GM23338 (cell line): ENCODE measurements at regions not wholly inside any gene's neighbourhood (a gene's known extent, or its start where the extent isn't known, plus 50 kb on each side); places are given as distances from the start of the nearest gene placed in this dataset.

Experiments used
- ATAC-seq: fragments of 200-7000 bp; cut with Tn5 transposase; 3 replicates; pipeline ENCODE4 v1.9.1; 2020
- DNase-seq: peaks from one replicate; pipeline ENCODE4 v3.0.0-alpha.2; 2015; ENCODE audit warnings: low spot score
- H2AFZ ChIP-seq: fragments of 200-600 bp; sonication (generic); 2 replicates; pipeline ENCODE4 v1.8.0; 2016; ENCODE audit warnings: antibody characterized with exemption, mild to moderate bottlenecking, moderate library complexity
- H3F3A ChIP-seq: fragments of 200-600 bp; sonication (generic); replicated peaks from 2 replicates; pipeline ENCODE4 v1.8.0; 2017; ENCODE audit warnings: antibody characterized with exemption, mixed run types, low read depth
- H3K27ac ChIP-seq: fragments of 200-600 bp; sonication (generic); 2 replicates; pipeline ENCODE4 v1.6.1; 2016; ENCODE audit warnings: low read depth
- H3K27me3 ChIP-seq: fragments of 200-600 bp; sonication (generic); 2 replicates; pipeline ENCODE4 v1.8.0; 2016; ENCODE audit warnings: mild to moderate bottlenecking, mixed run types, moderate library complexity; ENCODE audit not compliant: insufficient read depth
- H3K36me3 ChIP-seq: fragments of 200-600 bp; sonication (generic); 2 replicates; pipeline ENCODE4 v1.8.0; 2016; ENCODE audit warnings: mild to moderate bottlenecking; ENCODE audit not compliant: insufficient read depth
- H3K4me1 ChIP-seq: fragments of 200-600 bp; sonication (generic); 2 replicates; pipeline ENCODE4 v1.8.0; 2016; ENCODE audit warnings: mild to moderate bottlenecking, moderate library complexity; ENCODE audit not compliant: insufficient read depth
- H3K4me2 ChIP-seq: fragments of 200-600 bp; sonication (generic); 2 replicates; pipeline ENCODE4 v1.7.1; 2017; ENCODE audit warnings: mixed run types
- H3K4me3 ChIP-seq: fragments of 200-600 bp; sonication (generic); 2 replicates; pipeline ENCODE4 v1.6.1; 2016; ENCODE audit warnings: mixed run types
- H3K79me2 ChIP-seq: fragments of 200-600 bp; sonication (generic); replicated peaks from 2 replicates; pipeline ENCODE4 v1.8.0; 2017; ENCODE audit warnings: mild to moderate bottlenecking; ENCODE audit not compliant: insufficient read depth
- H3K9me2 ChIP-seq: fragments of 200-600 bp; sonication (generic); 2 replicates; pipeline ENCODE4 v1.8.0; 2017; ENCODE audit not compliant: insufficient read depth
- H4K20me1 ChIP-seq: fragments of 200-600 bp; sonication (generic); replicated peaks from 2 replicates; pipeline ENCODE4 v1.8.0; 2017; ENCODE audit warnings: mild to moderate bottlenecking; ENCODE audit not compliant: insufficient read depth
- H3K27ac Mint-ChIP-seq: 2 replicates; pipeline ENCODE4 v1.8.0; 2020; ENCODE audit warnings: inconsistent platforms, mild to moderate bottlenecking, moderate library complexity, mixed read lengths
- H3K27me3 Mint-ChIP-seq: 3 replicates; pipeline ENCODE4 v1.8.0; 2022; ENCODE audit warnings: low read depth, mild to moderate bottlenecking, moderate library complexity, mixed read lengths, inconsistent platforms; ENCODE audit not compliant: insufficient read depth, poor library complexity
- H3K36me3 Mint-ChIP-seq: 3 replicates; pipeline ENCODE4 v1.8.0; 2021; ENCODE audit warnings: low read depth, mild to moderate bottlenecking, inconsistent platforms, moderate library complexity, mixed read lengths
- H3K4me1 Mint-ChIP-seq: 3 replicates; pipeline ENCODE4 v1.8.0; 2020; ENCODE audit warnings: mild to moderate bottlenecking, inconsistent platforms, mixed read lengths
- H3K4me3 Mint-ChIP-seq: 3 replicates; pipeline ENCODE4 v1.8.0; 2021; ENCODE audit warnings: moderate library complexity, mild to moderate bottlenecking, inconsistent platforms, mixed read lengths
- H3K9me3 Mint-ChIP-seq: 3 replicates; pipeline ENCODE4 v1.8.0; 2020; ENCODE audit warnings: moderate library complexity, mild to moderate bottlenecking, inconsistent platforms, mixed read lengths
- CREB1 ChIP-seq: fragments of 250-450 bp; sonication (Bioruptor Pico); IDR thresholded peaks from 2 replicates; pipeline ENCODE4 v1.5.0; 2020; ENCODE audit warnings: low read depth, mild to moderate bottlenecking, moderate library complexity
- CTCF ChIP-seq, 2 experiments: fragments of 200-600 bp in 1 of 2; sonication (generic) in 1 of 2; conservative IDR thresholded peaks; 2 replicates each; pipeline versions ENCODE4 v1.5.1 to v1.6.1; 2016 to 2017; ENCODE audit warnings: antibody characterized with exemption in 2 of 2, low read depth in 2 of 2, mild to moderate bottlenecking in 2 of 2, moderate library complexity in 1 of 2
- ETS1 ChIP-seq: IDR thresholded peaks from 2 replicates; pipeline ENCODE4 v1.6.1; 2016; ENCODE audit warnings: antibody characterized with exemption
- EZH2 ChIP-seq: fragments of 200-600 bp; sonication (generic); IDR thresholded peaks from one replicate; pipeline ENCODE4 v1.8.0; 2017; ENCODE audit warnings: antibody characterized with exemption, mild to moderate bottlenecking, low read depth; ENCODE audit not compliant: unreplicated experiment
- EZH2phosphoT487 ChIP-seq: fragments of 200-600 bp; sonication (generic); IDR thresholded peaks from one replicate; pipeline ENCODE4 v1.8.1; 2018; ENCODE audit warnings: antibody characterized with exemption; ENCODE audit not compliant: unreplicated experiment
- JUNB ChIP-seq: IDR thresholded peaks from one replicate; pipeline ENCODE4 v1.6.1; 2016; ENCODE audit warnings: antibody characterized with exemption; ENCODE audit not compliant: unreplicated experiment
- NANOG ChIP-seq: IDR thresholded peaks from 2 replicates; pipeline ENCODE4 v1.6.1; 2016; ENCODE audit warnings: antibody characterized with exemption, borderline replicate concordance
- REST ChIP-seq: IDR thresholded peaks from one replicate; pipeline ENCODE4 v1.6.1; 2018; ENCODE audit warnings: antibody characterized with exemption; ENCODE audit not compliant: unreplicated experiment
- STAT1 ChIP-seq: IDR thresholded peaks from one replicate; pipeline ENCODE4 v1.6.1; 2016; ENCODE audit warnings: antibody characterized with exemption; ENCODE audit not compliant: unreplicated experiment
- ZNF114 ChIP-seq: fragments of 250-450 bp; sonication (Bioruptor Pico); IDR thresholded peaks from 2 replicates; pipeline ENCODE4 v1.5.0; 2020; ENCODE audit warnings: mild to moderate bottlenecking, moderate library complexity
- ZNF331 ChIP-seq: fragments of 250-450 bp; sonication (Bioruptor Pico); IDR thresholded peaks from 2 replicates; pipeline ENCODE4 v1.5.0; 2020; ENCODE audit warnings: low read depth, mild to moderate bottlenecking, moderate library complexity

- TF ChIP-seq REST (no peak), EZH2phosphoT487 (no peak), CTCF (conservative IDR thresholded peaks at IDR 0.05; ENCODE audit: low read depth in 2 of 2) (no peak)
Measured at GRCh38 chr1:177723533-177723932, 246.3 kb downstream of the SEC16B start (continued).

- Histone ChIP-seq H3K4me1 (peaks cover 5% of the 10 kb centered on the region; the same call in 1 of the 2 replicates), H3K36me3 (no peaks in the 10 kb centered on the region), H3K27me3 (no peaks in the 10 kb centered on the region), H2AFZ (peak overlapping the region; percentile 90; the same call in 1 of the 2 replicates), H3K27ac (no peak overlapping the region), H3K9me2 (no peaks in the 10 kb centered on the region; the same call in 1 of the 2 replicates), H3K4me2 (no peak overlapping the region), H3F3A (no peaks in the 10 kb centered on the region), H3K79me2 (no peaks in the 10 kb centered on the region), H3K4me3 (no peak overlapping the region), H4K20me1 (no peaks in the 10 kb centered on the region)
- H3K27me3 Mint-ChIP-seq: peaks cover 4% of the 10 kb centered on the region
- DNase-seq (peak; percentile 45), ATAC-seq (peak; percentile 73)
- H3K27ac Mint-ChIP-seq: no peak overlapping the region
- peaks cover 4% of the 10 kb centered on the region; the same call in 2 of the 3 replicates for H3K4me1 Mint-ChIP-seq
- no peaks in the 10 kb centered on the region for H3K36me3 Mint-ChIP-seq
- peaks cover 4% of the 10 kb centered on the region; the same call in 2 of the 3 replicates for H3K9me3 Mint-ChIP-seq
- no peak overlapping the region for H3K4me3 Mint-ChIP-seq
- TF ChIP-seq STAT1: no peak
- TF ChIP-seq JUNB: no peak
- TF ChIP-seq ZNF331 (CRISPR knock-in tag): no peak
- TF ChIP-seq EZH2phosphoT487: no peak
- TF ChIP-seq ZNF114 (CRISPR knock-in tag): no peak
- no peak for TF ChIP-seq CTCF (conservative IDR thresholded peaks at IDR 0.05; ENCODE audit: low read depth in 2 of 2)
- no peak for TF ChIP-seq NANOG
- TF ChIP-seq CREB1 (CRISPR knock-in tag): no peak
- TF ChIP-seq REST: no peak
- no peak for TF ChIP-seq EZH2
- TF ChIP-seq ETS1: no peak
Measured at GRCh38 chr1:177710696-177711620, 258.9 kb downstream of the SEC16B start.
